GM18870 (cell line): ENCODE measurements at regions not wholly inside any gene's neighbourhood (a gene's known extent, or its start where the extent isn't known, plus 50 kb on each side); places are given as distances from the start of the nearest gene placed in this dataset.
"Not testable (repeated sequence)": the region's sequence is repeated elsewhere in the genome, so short reads cannot be mapped to it uniquely, and the experiment has no call there.

Experiments
- ATAC-seq: cut with Tn5 transposase; IDR thresholded peaks from one replicate; pipeline ENCODE4 v1.9.1; 2021; ENCODE audit warnings: moderate library complexity; ENCODE audit not compliant: unreplicated experiment

- ATAC-seq = no peak
These were observed 285.1 kb upstream of the TMEM132C start for GRCh38 chr12:127981875-127982274.

DNA sequence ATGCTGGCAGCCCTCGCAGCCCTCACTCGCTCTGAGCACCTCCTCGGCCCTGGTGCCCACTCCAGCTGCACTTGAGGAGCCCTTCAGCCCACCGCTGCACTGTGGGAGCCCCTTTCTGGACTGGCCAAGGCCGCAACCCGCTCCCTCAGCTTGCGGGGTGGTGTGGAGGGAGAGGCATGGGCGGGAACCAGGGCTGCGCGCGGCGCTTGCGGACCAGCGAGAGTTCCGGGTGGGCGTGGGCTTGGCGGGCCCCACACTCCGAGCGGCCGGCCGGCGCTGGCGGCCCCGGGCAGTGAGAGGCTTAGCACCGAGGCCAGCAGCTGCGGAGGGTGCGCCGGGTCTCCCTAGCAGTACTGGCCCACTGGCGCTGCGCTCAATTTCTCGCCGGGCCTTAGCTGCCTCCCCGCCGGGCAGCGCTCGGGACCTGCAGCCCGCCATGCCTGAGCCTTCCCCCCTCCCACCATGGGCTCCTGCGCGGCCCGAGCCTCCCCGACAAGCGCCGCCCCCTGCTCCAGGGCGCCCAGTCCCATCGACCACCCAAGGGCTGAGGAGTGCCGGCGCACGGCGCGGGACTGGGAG is 283.7 kb upstream of the TMEM132C start:
- ATAC-seq = not testable (repeated sequence)

DNA sequence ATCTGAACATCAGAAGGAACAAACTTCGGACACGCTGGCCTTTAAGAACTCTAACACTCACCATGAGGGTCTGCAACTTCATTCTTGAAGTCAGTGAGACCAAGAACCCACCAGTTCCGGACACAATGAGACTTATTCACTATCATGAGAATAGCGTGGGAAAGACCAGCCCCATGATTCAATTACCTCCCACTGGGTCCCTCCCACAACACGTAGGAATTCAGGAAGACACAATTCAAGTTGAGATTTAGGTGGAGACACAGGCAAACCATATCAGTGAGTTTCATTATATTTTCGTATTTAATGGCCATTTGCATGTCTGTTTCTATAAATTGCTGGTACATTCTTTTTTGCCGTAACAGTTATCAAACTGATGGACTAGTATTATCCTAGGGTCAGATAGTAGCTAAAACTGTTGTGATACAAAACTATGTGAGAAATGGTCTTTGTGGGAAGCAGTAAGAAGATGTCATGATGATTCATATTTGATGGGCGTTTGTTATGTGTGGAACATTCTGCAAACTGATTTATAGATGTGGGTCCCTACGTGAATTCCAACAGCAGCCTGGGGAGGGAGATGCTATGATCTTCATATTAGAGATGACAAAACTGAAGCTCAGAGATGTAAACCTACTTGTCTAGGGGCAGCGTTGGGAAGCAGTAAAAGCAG is 282.4 kb upstream of the TMEM132C start:
- ATAC-seq = no peak

GRCh38 chr12:127987199-127987901 is 279.6 kb upstream of the TMEM132C start:
- ATAC-seq = no peak

DNA sequence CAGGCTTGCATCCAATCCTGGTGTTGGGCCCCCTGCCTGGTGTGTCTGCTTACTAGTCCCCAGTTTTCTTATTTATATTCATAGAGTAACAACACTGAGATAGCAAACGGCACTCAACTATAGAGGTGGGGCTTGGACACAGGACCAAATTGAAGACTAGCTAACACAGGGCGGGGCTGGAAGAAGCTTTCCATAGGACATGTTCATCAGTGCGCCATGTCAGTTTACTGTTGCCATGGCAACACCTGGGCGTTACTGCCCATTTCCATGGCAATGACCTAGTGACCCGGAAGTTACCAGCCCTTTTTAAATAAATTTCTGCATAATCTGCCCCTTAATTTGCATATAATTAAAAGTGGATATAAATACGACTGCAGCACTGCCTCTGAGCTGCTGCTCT is 275.5 kb upstream of the TMEM132C start:
- ATAC-seq = no peak

- ATAC-seq = no peak
These were observed 268.0 kb upstream of the TMEM132C start for GRCh38 chr12:127998988-127999387.

DNA sequence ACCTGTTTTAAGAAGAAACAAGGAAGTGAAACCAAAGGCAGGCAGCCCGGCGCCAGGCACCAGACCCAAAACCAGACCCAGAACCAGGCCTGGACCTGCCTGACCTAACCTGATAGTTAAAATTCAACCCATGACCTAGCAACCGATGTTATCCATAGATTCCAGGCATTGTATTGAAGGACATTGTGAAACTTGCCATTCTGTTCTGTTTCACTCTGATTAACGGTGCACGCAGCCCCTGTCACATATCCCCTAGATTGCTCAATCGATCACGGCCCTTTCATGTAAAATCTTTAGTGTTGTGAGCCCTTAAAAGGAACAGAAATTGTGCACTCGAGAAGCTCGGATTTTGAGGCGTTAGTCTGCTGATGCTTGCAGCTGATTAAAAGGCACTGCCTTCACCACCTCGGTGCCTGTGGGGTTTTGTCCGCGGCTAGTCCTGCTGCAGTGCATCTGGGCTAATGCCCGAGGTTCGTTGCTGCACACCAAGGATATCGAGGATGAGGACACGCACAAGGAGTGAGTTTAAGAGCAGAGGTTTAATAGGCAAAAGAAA is 262.5 kb upstream of the TMEM132C start:
- no peak for ATAC-seq

GRCh38 chr12:128007250-128007649 is 259.7 kb upstream of the TMEM132C start:
- ATAC-seq = no peak

DNA sequence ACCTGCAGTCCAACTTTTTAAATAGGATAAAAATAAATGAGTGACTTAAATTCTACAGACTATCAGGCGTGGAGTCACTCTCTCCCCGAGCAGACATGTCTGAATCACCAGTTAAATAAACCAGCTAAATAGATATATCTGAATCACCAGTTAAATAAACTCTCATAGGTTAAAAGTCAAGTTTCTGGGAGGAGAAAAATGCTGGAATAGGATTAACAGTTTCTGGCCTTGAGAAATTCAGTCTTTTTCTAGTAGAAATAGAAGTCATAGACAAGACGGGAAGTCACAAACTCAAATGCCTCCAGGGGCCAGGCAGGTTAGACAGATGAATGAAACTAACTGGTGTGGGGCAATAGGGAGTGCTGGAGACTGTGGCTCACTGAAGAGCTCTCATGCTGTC is 258.6 kb upstream of the TMEM132C start:
- ATAC-seq = no peak

DNA sequence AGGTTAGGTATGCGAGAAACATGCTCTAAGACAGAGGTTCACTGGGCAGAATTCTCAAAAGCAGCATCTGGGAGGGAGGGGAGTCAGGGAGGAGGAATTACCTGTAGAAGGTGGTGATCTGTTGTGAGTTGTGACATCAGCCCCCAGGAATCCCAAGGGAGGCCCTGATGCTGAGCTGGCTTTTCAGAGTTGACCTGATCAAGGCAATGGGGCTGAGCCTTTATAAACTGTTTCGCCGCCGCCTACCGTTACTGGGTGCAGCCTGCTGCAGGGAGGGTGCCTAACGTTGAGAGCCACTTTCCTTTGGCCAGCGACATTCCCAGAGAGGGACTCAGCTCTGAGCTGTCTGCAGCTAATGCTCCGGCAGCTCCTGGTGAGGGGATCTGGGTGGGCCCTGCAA is 257.9 kb upstream of the TMEM132C start:
- no peak for ATAC-seq

DNA sequence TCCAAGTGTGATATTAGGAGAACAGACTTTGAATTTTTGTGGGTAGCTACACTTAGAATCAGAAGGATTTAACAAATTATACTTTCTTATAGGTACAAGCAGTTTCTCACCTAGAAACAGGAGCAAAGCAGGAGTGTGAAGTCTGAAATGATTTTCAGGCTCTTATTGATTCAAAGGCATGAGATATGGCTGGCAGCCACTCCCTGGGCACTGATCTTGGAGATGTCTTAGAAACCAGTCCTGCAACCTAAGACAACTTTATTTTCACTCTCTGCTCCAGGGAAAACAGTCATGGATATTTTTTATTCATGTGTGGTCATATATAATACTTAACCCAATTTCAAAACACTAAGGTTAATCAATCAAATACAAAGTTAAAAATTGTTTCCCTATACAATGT is 254.9 kb upstream of the TMEM132C start:
- ATAC-seq = no peak

GRCh38 chr12:128015276-128015675 is 251.7 kb upstream of the TMEM132C start:
- no peak for ATAC-seq

DNA sequence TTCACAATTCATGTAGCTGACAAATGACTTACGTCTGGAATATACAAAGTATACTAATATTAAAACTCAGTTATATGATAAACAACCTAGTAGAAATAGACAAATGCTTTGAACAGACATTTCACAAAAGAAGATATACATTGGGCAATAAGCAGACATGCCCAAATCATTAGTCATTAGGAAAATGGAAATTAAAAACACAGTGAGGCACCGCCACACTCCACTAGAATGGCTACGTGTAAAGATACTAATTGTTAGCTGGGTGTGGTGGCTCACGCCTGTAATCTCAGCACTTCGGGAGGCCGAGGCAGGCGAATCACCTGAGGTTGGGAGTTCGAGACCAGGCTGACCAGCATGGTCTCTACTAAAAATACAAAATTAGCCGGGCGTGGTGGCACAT is 248.9 kb upstream of the TMEM132C start:
- ATAC-seq = no peak

GRCh38 chr12:128019996-128020544 is 246.9 kb upstream of the TMEM132C start:
- ATAC-seq = no peak

DNA sequence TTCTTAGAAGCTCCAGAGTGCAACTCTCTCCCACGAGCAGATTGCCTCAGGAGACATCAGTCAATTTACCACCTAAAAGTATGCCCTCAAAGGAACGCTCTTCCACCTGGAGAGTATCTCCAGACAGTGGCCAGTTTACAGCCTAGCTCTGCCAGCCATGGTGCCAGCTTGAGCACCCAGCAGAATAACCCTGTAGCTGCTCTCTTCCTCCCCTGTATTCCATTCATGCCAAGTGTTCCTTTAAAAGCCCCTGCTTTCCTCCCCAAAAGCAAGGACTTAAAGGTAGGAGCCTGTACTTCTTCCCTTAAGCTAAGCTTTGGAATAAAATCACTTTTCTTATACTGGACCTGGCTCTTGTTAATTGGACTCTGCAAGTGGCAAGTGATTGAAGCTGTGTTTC is 245.4 kb upstream of the TMEM132C start:
- ATAC-seq = no peak

DNA sequence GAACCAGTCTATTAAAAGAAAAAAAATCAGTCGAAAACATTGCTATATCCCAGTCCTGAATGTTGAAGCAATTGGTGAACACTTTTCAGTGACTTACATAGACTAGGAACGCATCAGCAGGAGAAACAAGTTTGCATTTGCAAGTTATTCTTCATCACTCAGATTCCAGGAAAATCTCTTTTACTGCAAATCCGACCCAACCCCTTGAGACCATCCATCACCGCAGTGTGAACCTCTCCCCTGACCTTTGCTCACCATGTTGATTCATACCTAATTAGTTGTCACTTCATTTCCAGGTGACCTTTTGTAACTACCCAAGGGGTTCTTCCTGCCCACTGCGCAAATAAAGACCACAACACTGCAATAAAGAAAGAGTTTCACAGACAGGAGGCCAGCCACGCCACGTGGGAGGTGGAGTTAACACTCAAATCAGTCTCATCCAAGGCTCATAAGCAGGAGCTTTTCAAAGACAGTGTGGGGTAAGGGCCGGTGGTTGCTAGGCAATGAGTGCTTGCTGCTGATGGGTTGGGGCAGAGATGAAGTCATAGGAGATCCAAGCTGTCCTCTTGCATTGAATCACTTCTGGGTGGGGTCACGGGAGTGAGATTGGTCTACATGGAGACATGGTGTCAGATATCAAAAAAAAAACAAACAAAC is 241.3 kb upstream of the TMEM132C start:
- ATAC-seq = no peak

GRCh38 chr12:128026696-128027574 is 240.0 kb upstream of the TMEM132C start:
- no peak for ATAC-seq

DNA sequence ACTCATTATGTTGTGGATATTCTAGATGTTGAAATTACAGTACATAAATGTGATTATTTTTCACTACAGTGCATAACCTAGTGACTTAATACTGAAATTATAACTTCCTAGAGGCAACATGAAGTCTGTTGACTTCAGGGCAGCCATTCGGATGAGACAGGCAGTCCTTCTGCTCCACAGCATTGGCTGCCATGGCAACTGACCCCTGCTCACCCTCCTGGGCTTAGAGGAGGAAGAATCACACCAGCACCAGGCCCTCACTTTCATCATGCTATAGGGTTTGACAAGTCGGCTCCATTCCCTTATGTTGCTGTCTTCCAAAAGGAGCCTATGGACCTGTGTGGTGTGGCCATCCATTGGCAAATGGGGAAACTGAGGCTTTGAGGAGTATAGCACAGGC is 233.5 kb upstream of the TMEM132C start:
- no peak for ATAC-seq

DNA sequence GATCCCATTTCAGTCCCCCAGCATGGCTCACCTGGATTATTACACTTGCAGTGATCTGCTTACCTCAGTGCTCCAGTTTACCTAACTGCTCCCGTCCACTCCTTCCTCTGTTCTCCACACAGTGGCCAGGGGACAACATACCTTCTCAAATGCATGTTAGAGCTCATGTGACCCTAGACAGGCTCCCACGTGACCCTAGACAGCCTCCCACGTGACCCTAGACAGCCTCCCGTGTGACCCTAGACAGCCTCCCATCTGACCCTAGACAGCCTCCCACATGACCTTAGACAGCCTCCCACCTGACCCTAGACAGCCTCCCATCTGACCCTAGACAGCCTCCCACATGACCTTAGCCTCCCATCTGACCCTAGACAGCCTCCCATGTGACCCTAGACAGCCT is 226.0 kb upstream of the TMEM132C start:
- no peak for ATAC-seq

GRCh38 chr12:128042283-128042682 is 224.7 kb upstream of the TMEM132C start:
- not testable (repeated sequence) for ATAC-seq
